H1 (cell line): ENCODE measurements at regions not wholly inside any gene's neighbourhood (a gene's known extent, or its start where the extent isn't known, plus 50 kb on each side); places are given as distances from the start of the nearest gene placed in this dataset.

Experiments used
- CTCF ChIA-PET: fragments of 300-600 bp; sonication (Branson Sonifier 250); formaldehyde crosslinking; loops from one replicate; lab custom pipeline; 2021; ENCODE audit not compliant: partially characterized antibody; lab: Charles Lee
- POLR2A ChIA-PET: fragments of 300-600 bp; sonication (Branson Sonifier 250); formaldehyde crosslinking; loops from one replicate; lab custom pipeline; 2021; ENCODE audit warnings: inconsistent platforms; ENCODE audit not compliant: partially characterized antibody; lab: Charles Lee
- DNase-seq, 2 experiments: peaks; one replicate each; pipeline versions ENCODE4 v3.0.0 to v3.0.0-alpha.2; 2010 to 2022; ENCODE audit warnings: low spot score in 2 of 2, low read depth in 1 of 2, mixed read lengths in 1 of 2
- FAIRE-seq: peaks from 2 replicates; lab custom pipeline; 2011; peaks lifted over from hg19 to GRCh38; lab: Jason Lieb, UNC
- H2AFZ ChIP-seq: 2 replicates; pipeline ENCODE4 v1.8.1; 2012; ENCODE audit warnings: low read length, inconsistent platforms
- H2AK5ac ChIP-seq: 2 replicates; pipeline ENCODE4 v1.6.1; 2013; ENCODE audit warnings: low read depth, low read length
- H2BK120ac ChIP-seq: replicated peaks from 2 replicates; pipeline ENCODE3; 2013; ENCODE audit warnings: low read depth, low read length, inconsistent platforms
- H2BK12ac ChIP-seq: 2 replicates; pipeline ENCODE4 v1.6.1; 2013; ENCODE audit warnings: low read depth, low read length
- H2BK15ac ChIP-seq: 2 replicates; pipeline ENCODE4 v1.6.1; 2013; ENCODE audit warnings: low read length
- H2BK20ac ChIP-seq: 2 replicates; pipeline ENCODE4 v1.6.1; 2013; ENCODE audit warnings: low read length
- H2BK5ac ChIP-seq: 2 replicates; pipeline ENCODE4 v1.6.1; 2013; ENCODE audit warnings: low read depth, low read length
- H3K14ac ChIP-seq: 2 replicates; pipeline ENCODE4 v1.6.1; 2013; ENCODE audit warnings: inconsistent platforms; ENCODE audit not compliant: insufficient read length
- H3K18ac ChIP-seq: 2 replicates; pipeline ENCODE4 v1.6.1; 2013; ENCODE audit warnings: low read length; ENCODE audit errors: extremely low read depth
- H3K23ac ChIP-seq: 2 replicates; pipeline ENCODE4 v1.6.1; 2013; ENCODE audit warnings: inconsistent platforms; ENCODE audit not compliant: insufficient read length
- H3K23me2 ChIP-seq: 2 replicates; pipeline ENCODE4 v1.6.1; 2013; ENCODE audit warnings: low read depth, low read length
- H3K27ac ChIP-seq: 2 replicates; pipeline ENCODE4 v1.6.1; 2011; ENCODE audit warnings: low read depth, low read length, inconsistent platforms
- H3K27me3 ChIP-seq, 4 experiments: replicated peaks in 1 of 4; 1 replicate in 1 of 4; 2 replicates in 3 of 4; pipeline versions ENCODE4 v1.6.1 to v1.8.1; 2011 to 2013; ENCODE audit warnings: low read length in 3 of 4, mild to moderate bottlenecking in 3 of 4, inconsistent platforms in 2 of 4, mixed read lengths in 2 of 4, moderate library complexity in 1 of 4; ENCODE audit not compliant: control insufficient read depth in 3 of 4, insufficient read depth in 3 of 4; ENCODE audit errors: extremely low read depth in 1 of 4
- H3K36me3 ChIP-seq, 4 experiments: 2 replicates each; pipeline versions ENCODE4 v1.6.1 to v1.8.1; 2011 to 2013; ENCODE audit warnings: mild to moderate bottlenecking in 4 of 4, low read length in 3 of 4, moderate library complexity in 2 of 4, control low read depth in 1 of 4, inconsistent platforms in 1 of 4; ENCODE audit not compliant: insufficient read depth in 4 of 4, control insufficient read depth in 2 of 4
- H3K4ac ChIP-seq: replicated peaks from 2 replicates; pipeline ENCODE3; 2013; ENCODE audit warnings: low read length, low read depth, mixed read lengths, inconsistent platforms; ENCODE audit not compliant: insufficient read length
- H3K4me1 ChIP-seq, 4 experiments: replicated peaks in 1 of 4; 1 replicate in 1 of 4; 2 replicates in 3 of 4; pipeline versions ENCODE4 v1.6.1 to v1.8.1; 2011 to 2013; ENCODE audit warnings: low read length in 3 of 4, inconsistent platforms in 2 of 4, mixed read lengths in 1 of 4; ENCODE audit not compliant: insufficient read depth in 4 of 4, control insufficient read depth in 3 of 4
- H3K4me2 ChIP-seq, 2 experiments: 2 replicates each; pipeline versions ENCODE4 v1.6.1 to v1.8.1; 2011 to 2013; ENCODE audit warnings: low read depth in 2 of 2, low read length in 2 of 2, control low read depth in 1 of 2, inconsistent platforms in 1 of 2, mild to moderate bottlenecking in 1 of 2; ENCODE audit not compliant: insufficient read depth in 1 of 2
- H3K4me3 ChIP-seq, 4 experiments: fragments of 200-600, 300-600 bp in 1 of 4; sonication (generic), shearing (Covaris generic), sonication (Bioruptor Twin) in 1 of 4; 2 replicates each; pipeline versions ENCODE4 v1.5.1 to v1.8.1; 2011 to 2016; ENCODE audit warnings: low read length in 4 of 4, low read depth in 3 of 4, control low read depth in 2 of 4, inconsistent platforms in 2 of 4, mild to moderate bottlenecking in 2 of 4, mixed read lengths in 1 of 4, moderate library complexity in 1 of 4; ENCODE audit not compliant: insufficient read depth in 2 of 4; ENCODE audit errors: extremely low read depth in 1 of 4
- H3K56ac ChIP-seq: replicated peaks from 2 replicates; pipeline ENCODE3; 2013; ENCODE audit warnings: low read depth, mild to moderate bottlenecking, mixed read lengths, low read length, inconsistent platforms; ENCODE audit not compliant: insufficient read length
- H3K79me1 ChIP-seq: 2 replicates; pipeline ENCODE4 v1.6.1; 2013; ENCODE audit warnings: low read depth, low read length, control low read depth
- H3K79me2 ChIP-seq, 2 experiments: 2 replicates each; pipeline versions ENCODE4 v1.6.1 to v1.8.1; 2012 to 2013; ENCODE audit warnings: low read length in 2 of 2, mild to moderate bottlenecking in 2 of 2, inconsistent platforms in 1 of 2; ENCODE audit not compliant: insufficient read depth in 2 of 2, control insufficient read depth in 1 of 2
- H3K9ac ChIP-seq, 4 experiments: replicated peaks in 1 of 4; 1 replicate in 1 of 4; 2 replicates in 3 of 4; pipeline versions ENCODE4 v1.6.1 to v1.8.1; 2011 to 2013; ENCODE audit warnings: low read depth in 3 of 4, low read length in 3 of 4, control low read depth in 2 of 4, mild to moderate bottlenecking in 2 of 4, moderate library complexity in 2 of 4, inconsistent platforms in 1 of 4; ENCODE audit errors: extremely low read depth in 1 of 4
- H3K9me3 ChIP-seq, 2 experiments: 2 replicates each; pipeline versions ENCODE4 v1.6.1 to v1.8.1; 2012 to 2013; ENCODE audit warnings: mild to moderate bottlenecking in 2 of 2, moderate library complexity in 2 of 2, control low read depth in 1 of 2, inconsistent platforms in 1 of 2, low read depth in 1 of 2, low read length in 1 of 2, mixed read lengths in 1 of 2; ENCODE audit not compliant: insufficient read depth in 2 of 2
- H4K20me1 ChIP-seq, 2 experiments: replicated peaks in 1 of 2; 2 replicates each; pipeline versions ENCODE3 to v1.8.1; 2011 to 2013; ENCODE audit warnings: inconsistent platforms in 2 of 2, low read length in 2 of 2, mild to moderate bottlenecking in 1 of 2; ENCODE audit not compliant: insufficient read depth in 2 of 2, control insufficient read depth in 1 of 2
- H4K5ac ChIP-seq: 2 replicates; pipeline ENCODE4 v1.6.1; 2013; ENCODE audit warnings: low read length, low read depth, mixed read lengths, inconsistent platforms; ENCODE audit not compliant: insufficient read length
- H4K8ac ChIP-seq: 2 replicates; pipeline ENCODE4 v1.8.0; 2013; ENCODE audit warnings: mild to moderate bottlenecking, moderate library complexity, low read length, inconsistent platforms; ENCODE audit not compliant: insufficient read depth; ENCODE audit errors: extremely low read depth
- H4K91ac ChIP-seq: replicated peaks from 2 replicates; pipeline ENCODE3; 2013; ENCODE audit warnings: low read length, mixed read lengths, inconsistent platforms; ENCODE audit not compliant: insufficient read length
- BCL11A ChIP-seq, 2 experiments: IDR thresholded peaks; one replicate each; pipeline ENCODE4 v1.6.1; 2011; ENCODE audit warnings: low read depth in 2 of 2, low read length in 2 of 2, mild to moderate bottlenecking in 2 of 2
- CEBPB ChIP-seq: IDR thresholded peaks from 2 replicates; pipeline ENCODE4 v1.6.1; 2012; ENCODE audit warnings: low read depth, low read length
- CTBP2 ChIP-seq: IDR thresholded peaks from 2 replicates; pipeline ENCODE4 v1.7.0; 2011; ENCODE audit warnings: borderline replicate concordance, mild to moderate bottlenecking, moderate library complexity, mixed read lengths, low read length; ENCODE audit not compliant: insufficient read depth, insufficient read length
- EP300 ChIP-seq, 2 experiments: IDR thresholded peaks; 1 replicate in 1 of 2; 2 replicates in 1 of 2; pipeline ENCODE4 v1.6.1; 2011 to 2012; ENCODE audit warnings: low read depth in 2 of 2, low read length in 2 of 2, mild to moderate bottlenecking in 2 of 2, borderline replicate concordance in 1 of 2, inconsistent platforms in 1 of 2, moderate library complexity in 1 of 2
- GTF2F1 ChIP-seq: IDR thresholded peaks from 2 replicates; pipeline ENCODE4 v1.6.1; 2012; ENCODE audit warnings: low read depth, low read length, improper control_type of control experiment, borderline replicate concordance
- JUND ChIP-seq: IDR thresholded peaks from 2 replicates; pipeline ENCODE4 v1.6.1; 2011; ENCODE audit warnings: mild to moderate bottlenecking, improper control_type of control experiment, low read length
- KDM5A ChIP-seq: fragments of 200-600 bp; IDR thresholded peaks from 2 replicates; pipeline ENCODE4 v1.7.1; 2012; ENCODE audit warnings: mild to moderate bottlenecking, low read length, inconsistent platforms, mixed read lengths
- POU5F1 ChIP-seq: IDR thresholded peaks from 2 replicates; pipeline ENCODE4 v1.6.1; 2011; ENCODE audit warnings: low read depth, mild to moderate bottlenecking, low read length, moderate library complexity
- SIN3A ChIP-seq, 2 experiments: IDR thresholded peaks in 1 of 2; conservative IDR thresholded peaks in 1 of 2; 2 replicates each; pipeline ENCODE4 v1.6.1; 2011 to 2012; ENCODE audit warnings: low read length in 2 of 2, improper control_type of control experiment in 1 of 2, low read depth in 1 of 2, mild to moderate bottlenecking in 1 of 2
- SP2 ChIP-seq: IDR thresholded peaks from 2 replicates; pipeline ENCODE4 v1.6.1; 2012; ENCODE audit warnings: mild to moderate bottlenecking, low read length, inconsistent platforms
- TAF1 ChIP-seq: IDR thresholded peaks from 2 replicates; pipeline ENCODE4 v1.6.1; 2011; ENCODE audit warnings: mild to moderate bottlenecking, low read depth, low read length
- TBP ChIP-seq: IDR thresholded peaks from 2 replicates; pipeline ENCODE4 v1.6.1; 2011; ENCODE audit warnings: low read depth, low read length, improper control_type of control experiment
- WGBS, 2 experiments: shearing (Covaris generic) in 1 of 2; methylation state at CpG; one replicate each; pipeline versions ENCODE4 v1.1.6 to v1.1.7; 2013 to 2015; ENCODE audit warnings: low lambda C conversion rate in 2 of 2, mixed read lengths in 2 of 2, inconsistent platforms in 1 of 2, low coverage in 1 of 2, missing lambda C conversion rate in 1 of 2; ENCODE audit not compliant: insufficient replicate concordance in 2 of 2, insufficient coverage in 1 of 2, insufficient read length in 1 of 2; ENCODE audit errors: extremely low coverage in 1 of 2, missing lambda C conversion rate in 1 of 2; 5-methylcytosine and 5-hydroxymethylcytosine counted together
- TF ChIP-seq, protein P1 (sequence below): IDR thresholded peaks from 2 replicates; pipeline ENCODE4 v1.6.1; 2012; ENCODE audit warnings: inconsistent platforms

DNA sequence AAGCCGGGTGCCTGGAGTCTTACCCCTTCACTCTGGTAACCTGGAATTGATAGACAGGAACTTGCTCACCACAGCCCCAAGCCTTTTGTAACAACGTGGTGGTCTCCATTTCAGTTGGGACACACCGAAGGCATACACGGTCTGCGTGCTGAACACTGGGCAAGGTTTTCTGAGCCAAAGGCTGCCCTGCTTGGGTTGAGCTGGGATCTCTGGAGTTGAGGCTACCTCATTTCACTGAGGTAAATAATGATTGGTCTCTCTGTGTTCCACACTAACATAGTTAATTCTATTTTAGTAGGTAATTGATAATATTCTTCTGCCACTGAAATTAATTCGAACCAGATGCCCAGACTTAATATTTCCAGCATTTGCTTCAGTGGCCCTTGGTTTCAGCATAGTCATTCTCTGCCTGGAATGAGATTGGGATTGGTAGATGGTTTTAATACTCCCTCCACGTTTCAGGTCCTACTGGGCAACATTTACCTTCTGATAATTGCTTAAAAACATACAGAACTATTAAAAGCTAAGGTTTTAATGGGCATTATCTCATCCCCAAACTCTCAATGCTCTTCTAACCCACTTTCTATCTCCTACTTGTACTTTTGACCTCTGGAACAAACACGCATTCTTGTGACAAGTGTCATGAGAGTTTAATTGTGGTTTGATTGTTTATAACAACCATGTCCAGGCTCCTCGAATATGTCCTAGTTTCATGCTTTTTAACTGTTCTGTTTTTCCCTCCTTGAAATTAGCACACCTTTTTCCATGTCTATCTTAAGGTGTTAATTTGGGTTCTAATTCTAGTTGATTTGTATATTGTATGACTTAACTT is 202.3 kb upstream of the KLF6 start:
- H3K4ac ChIP-seq, result no peak overlapping the region
- H2BK15ac ChIP-seq, result no peak overlapping the region
- no peak overlapping the region for H2BK5ac ChIP-seq
- no peak overlapping the region for H3K4me2 ChIP-seq
- no peak overlapping the region for H2BK120ac ChIP-seq
- DNase-seq (no peak), FAIRE-seq (no peak)
- H4K5ac ChIP-seq, result no peak overlapping the region
- no peak overlapping the region for H2AFZ ChIP-seq
- no peaks in the 10 kb centered on the region for H3K27me3 ChIP-seq
- H4K8ac ChIP-seq, result no peak overlapping the region
- H3K23ac ChIP-seq, result no peak overlapping the region
- ChIA-PET POLR2A (no interaction called here), CTCF (no interaction called here)
- H2BK12ac ChIP-seq, result no peak overlapping the region
- H3K9me3 ChIP-seq, result no peaks in the 10 kb centered on the region; a peak in 1 of 4 replicates
- no peak overlapping the region for H2AK5ac ChIP-seq
- no peak overlapping the region for H3K9ac ChIP-seq
- no peak overlapping the region for H4K91ac ChIP-seq
- no peaks in the 10 kb centered on the region for H4K20me1 ChIP-seq
- H3K4me1 ChIP-seq, result no peaks in the 10 kb centered on the region
- no peak overlapping the region for H3K18ac ChIP-seq
- H2BK20ac ChIP-seq, result no peak overlapping the region
- no peak overlapping the region for H3K27ac ChIP-seq
- no peaks in the 10 kb centered on the region for H3K36me3 ChIP-seq
- no peak overlapping the region for H3K4me3 ChIP-seq
- H3K79me1 ChIP-seq, result no peaks in the 10 kb centered on the region
- no peaks in the 10 kb centered on the region for H3K79me2 ChIP-seq
- H3K14ac ChIP-seq, result no peak overlapping the region
- no peak overlapping the region for H3K56ac ChIP-seq
- no peaks in the 10 kb centered on the region for H3K23me2 ChIP-seq
- WGBS, 2 experiments, result 89% methylated on average over 9 of the region's 9 CpGs; no CpG with 5 or more reads in 1 of the 2 experiments
- TF ChIP-seq EP300 (IDR thresholded peaks at IDR 0.05; ENCODE audit: borderline replicate concordance in 1 of 2, low read depth in 2 of 2, low read length in 2 of 2) (no peak), BCL11A (IDR thresholded peaks at IDR 0.05; ENCODE audit: low read depth in 2 of 2, low read length in 2 of 2) (no peak), KDM5A (no peak), JUND (no peak), CTBP2 (no peak), POU5F1 (no peak), CEBPB (no peak), SP2 (no peak), GTF2F1 (no peak), SIN3A (conservative IDR thresholded peaks at IDR 0.05 in 1 of 2, IDR thresholded peaks at IDR 0.05 in 1 of 2; ENCODE audit: low read depth in 1 of 2, low read length in 2 of 2) (no peak), TBP (no peak), TAF1 (no peak)
- TF ChIP-seq, protein P1, sequence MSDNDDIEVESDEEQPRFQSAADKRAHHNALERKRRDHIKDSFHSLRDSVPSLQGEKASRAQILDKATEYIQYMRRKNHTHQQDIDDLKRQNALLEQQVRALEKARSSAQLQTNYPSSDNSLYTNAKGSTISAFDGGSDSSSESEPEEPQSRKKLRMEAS, result no peak
